GM12873 (cell line): ENCODE measurements at regions not wholly inside any gene's neighbourhood (a gene's known extent, or its start where the extent isn't known, plus 50 kb on each side); places are given as distances from the start of the nearest gene placed in this dataset.

Experiments
- CTCF ChIP-seq: IDR thresholded peaks from 2 replicates; pipeline ENCODE4 v1.5.1; 2012; ENCODE audit warnings: low read depth, mild to moderate bottlenecking, moderate library complexity, low read length, control low read depth; ENCODE audit not compliant: insufficient read depth; ENCODE audit errors: missing control alignments

GRCh38 chr5:73352243-73352642 lies 96.3 kb downstream of the FOXD1 start:
- no peak for TF ChIP-seq CTCF

GRCh38 chr5:73351593-73351992 lies 97.0 kb downstream of the FOXD1 start:
- TF ChIP-seq CTCF = no peak

- TF ChIP-seq CTCF = no peak
Observed at GRCh38 chr5:73346878-73347408, 101.6 kb downstream of the FOXD1 start.

GRCh38 chr5:73344835-73345234 lies 103.7 kb downstream of the FOXD1 start:
- TF ChIP-seq CTCF = no peak

- TF ChIP-seq CTCF = no peak
Observed at GRCh38 chr5:73339711-73340110, 108.9 kb downstream of the FOXD1 start.

GRCh38 chr5:73339051-73339575 lies 109.5 kb downstream of the FOXD1 start:
- TF ChIP-seq CTCF = no peak

GRCh38 chr5:73338256-73339050 lies 110.1 kb downstream of the FOXD1 start:
- no peak for TF ChIP-seq CTCF
